Right lobe of liver (tissue), 4 donors: ENCODE measurements at regions not wholly inside any gene's neighbourhood (a gene's known extent, or its start where the extent isn't known, plus 50 kb on each side); places are given as distances from the start of the nearest gene placed in this dataset.

Experiments
- POLR2A ChIP-seq: fragments of 450-650 bp; IDR thresholded peaks from one replicate; pipeline ENCODE4 v1.6.1; 2017; ENCODE audit warnings: antibody characterized with exemption, mild to moderate bottlenecking
- TF ChIP-seq, protein P1 (sequence below), 4 donors: fragments of 200-600 bp in 3 of 4; fragments of 450-650 bp in 1 of 4; IDR thresholded peaks; one replicate each; pipeline versions ENCODE4 v1.5.1 to v1.8.0; 2016 to 2022; ENCODE audit warnings: antibody characterized with exemption in 4 of 4, mild to moderate bottlenecking in 2 of 4
- donor health status: DM: no; HTN: no; CAD: no.
- donor health status: DM: no; HTN: no; CAD: no.
- donor health status: DM: no; HTN: yes; CAD: no.

DNA sequence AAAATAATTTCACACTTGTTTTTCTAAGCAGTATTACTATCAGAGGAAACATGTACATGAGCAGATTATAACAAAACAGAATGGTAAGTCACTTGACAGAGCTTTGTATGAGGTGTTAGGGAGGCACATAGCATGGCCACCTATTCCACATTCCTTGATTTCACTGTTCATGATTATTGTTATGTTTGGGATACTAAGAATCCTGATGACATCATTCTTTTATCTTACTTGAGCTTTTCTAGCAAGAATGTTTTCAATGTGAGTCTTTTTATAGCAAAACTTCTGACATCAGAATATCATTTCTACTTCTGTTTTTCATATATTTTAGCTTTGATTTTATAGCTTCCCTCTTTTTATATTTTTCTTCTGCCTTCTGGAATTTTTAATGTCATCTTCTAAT, 208.2 kb downstream of the DMRTA1 start:
- TF ChIP-seq POLR2A = no peak
- TF ChIP-seq, protein P1, sequence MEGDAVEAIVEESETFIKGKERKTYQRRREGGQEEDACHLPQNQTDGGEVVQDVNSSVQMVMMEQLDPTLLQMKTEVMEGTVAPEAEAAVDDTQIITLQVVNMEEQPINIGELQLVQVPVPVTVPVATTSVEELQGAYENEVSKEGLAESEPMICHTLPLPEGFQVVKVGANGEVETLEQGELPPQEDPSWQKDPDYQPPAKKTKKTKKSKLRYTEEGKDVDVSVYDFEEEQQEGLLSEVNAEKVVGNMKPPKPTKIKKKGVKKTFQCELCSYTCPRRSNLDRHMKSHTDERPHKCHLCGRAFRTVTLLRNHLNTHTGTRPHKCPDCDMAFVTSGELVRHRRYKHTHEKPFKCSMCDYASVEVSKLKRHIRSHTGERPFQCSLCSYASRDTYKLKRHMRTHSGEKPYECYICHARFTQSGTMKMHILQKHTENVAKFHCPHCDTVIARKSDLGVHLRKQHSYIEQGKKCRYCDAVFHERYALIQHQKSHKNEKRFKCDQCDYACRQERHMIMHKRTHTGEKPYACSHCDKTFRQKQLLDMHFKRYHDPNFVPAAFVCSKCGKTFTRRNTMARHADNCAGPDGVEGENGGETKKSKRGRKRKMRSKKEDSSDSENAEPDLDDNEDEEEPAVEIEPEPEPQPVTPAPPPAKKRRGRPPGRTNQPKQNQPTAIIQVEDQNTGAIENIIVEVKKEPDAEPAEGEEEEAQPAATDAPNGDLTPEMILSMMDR (IDR thresholded peaks at IDR 0.05) = no peak
